GM12875 (cell line): ENCODE measurements at regions not wholly inside any gene's neighbourhood (a gene's known extent, or its start where the extent isn't known, plus 50 kb on each side); places are given as distances from the start of the nearest gene placed in this dataset.

Experiments used
- H3K4me3 ChIP-seq: one replicate; pipeline ENCODE4 v1.5.1; 2011; ENCODE audit warnings: low read depth, low read length, control low read depth
- CTCF ChIP-seq: IDR thresholded peaks from 2 replicates; pipeline ENCODE4 v1.5.1; 2011; ENCODE audit warnings: low read depth, mild to moderate bottlenecking, control low read depth, inconsistent platforms, low read length, moderate library complexity, borderline replicate concordance; ENCODE audit not compliant: insufficient read depth

- no peak for TF ChIP-seq CTCF
- no peak overlapping the region for H3K4me3 ChIP-seq
Observed at GRCh38 chr3:162677475-162677874, 1180.9 kb downstream of the OTOL1 start.

GRCh38 chr3:162678941-162679340 lies 1182.3 kb downstream of the OTOL1 start:
- no peak for TF ChIP-seq CTCF
- H3K4me3 ChIP-seq, result no peak overlapping the region

GRCh38 chr3:162684260-162684659 lies 1187.7 kb downstream of the OTOL1 start:
- no peak for TF ChIP-seq CTCF
- H3K4me3 ChIP-seq, result no peak overlapping the region

GRCh38 chr3:162699291-162699690 lies 1202.7 kb downstream of the OTOL1 start:
- TF ChIP-seq CTCF, result no peak
- no peak overlapping the region for H3K4me3 ChIP-seq

- TF ChIP-seq CTCF, result no peak
- no peak overlapping the region for H3K4me3 ChIP-seq
Observed at GRCh38 chr3:162701211-162701610, 1204.6 kb downstream of the OTOL1 start.

GRCh38 chr3:162702768-162703385 lies 1206.3 kb downstream of the OTOL1 start:
- TF ChIP-seq CTCF, result no peak
- no peak overlapping the region for H3K4me3 ChIP-seq

GRCh38 chr3:162704238-162704637 lies 1207.6 kb downstream of the OTOL1 start:
- H3K4me3 ChIP-seq, result no peak overlapping the region
- no peak for TF ChIP-seq CTCF
